Dedifferentiated amniotic fluid mesenchymal stem cell (primary cell): ENCODE measurements at regions not wholly inside any gene's neighbourhood (a gene's known extent, or its start where the extent isn't known, plus 50 kb on each side); places are given as distances from the start of the nearest gene placed in this dataset.

Experiments
- DNase-seq: peaks from one replicate; pipeline ENCODE4 v3.0.0-alpha.2; 2016; ENCODE audit errors: extremely low spot score

DNA sequence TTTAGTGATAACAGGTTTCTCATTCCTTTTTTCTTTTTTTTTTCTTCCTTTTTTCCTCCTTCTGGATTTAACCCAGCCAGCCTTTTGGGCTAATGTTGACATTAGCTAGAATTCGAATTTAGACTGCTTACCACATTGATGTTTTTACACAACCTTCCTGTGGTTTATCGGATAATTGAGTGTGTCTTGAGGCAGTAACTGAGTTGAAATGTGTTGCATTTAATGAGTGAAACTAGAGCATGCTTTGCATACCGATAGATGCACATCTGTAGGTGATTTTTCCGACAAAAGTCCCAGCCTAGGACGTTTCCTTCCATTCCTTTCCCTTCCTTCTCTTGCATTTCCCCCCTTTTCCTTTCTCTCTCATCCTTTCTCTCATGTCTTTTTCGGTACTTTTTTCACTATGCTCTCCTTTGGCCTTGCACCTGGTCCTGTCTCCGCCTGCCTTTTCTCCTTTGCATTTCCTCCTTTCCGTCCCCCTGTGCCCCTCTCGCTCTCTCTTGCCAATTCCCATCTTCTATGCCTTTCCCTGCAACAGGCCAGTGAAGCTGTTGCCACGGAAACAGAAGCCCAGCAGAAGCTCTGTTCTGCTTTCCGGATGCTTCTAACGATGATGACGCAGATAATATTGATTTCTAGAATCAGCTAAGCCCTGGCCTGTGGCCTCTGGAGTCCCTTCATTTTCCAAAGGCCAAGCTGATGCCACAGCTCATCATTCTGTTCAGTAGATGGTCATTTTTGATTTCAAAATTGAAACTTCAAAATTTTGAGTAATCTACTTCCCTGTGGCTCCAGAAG lies 76.1 kb downstream of the SLC25A47 start:
- no peak for DNase-seq

DNA sequence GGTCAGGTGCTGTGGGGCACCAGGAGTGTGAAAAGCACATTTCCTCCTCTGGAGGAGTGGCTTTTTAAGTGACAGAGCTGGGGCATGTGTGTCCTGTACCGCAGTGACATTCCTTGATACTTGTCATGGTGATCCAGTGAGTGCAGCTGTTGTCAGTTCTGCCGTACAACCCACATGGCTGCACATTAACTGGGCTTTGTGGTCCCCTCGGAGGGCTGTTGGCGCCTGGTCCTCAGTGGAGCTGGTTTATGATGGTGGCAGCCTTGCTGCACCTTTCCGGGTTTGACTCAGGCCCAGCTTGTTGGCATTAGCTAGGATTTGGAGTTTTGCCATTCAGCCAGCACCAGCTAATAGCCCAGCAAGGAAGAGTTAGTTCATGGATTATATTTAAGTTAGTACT lies 77.0 kb downstream of the SLC25A47 start:
- DNase-seq: no peak

- DNase-seq: no peak
These were observed 78.0 kb downstream of the SLC25A47 start for GRCh38 chr14:100401031-100401692.

DNA sequence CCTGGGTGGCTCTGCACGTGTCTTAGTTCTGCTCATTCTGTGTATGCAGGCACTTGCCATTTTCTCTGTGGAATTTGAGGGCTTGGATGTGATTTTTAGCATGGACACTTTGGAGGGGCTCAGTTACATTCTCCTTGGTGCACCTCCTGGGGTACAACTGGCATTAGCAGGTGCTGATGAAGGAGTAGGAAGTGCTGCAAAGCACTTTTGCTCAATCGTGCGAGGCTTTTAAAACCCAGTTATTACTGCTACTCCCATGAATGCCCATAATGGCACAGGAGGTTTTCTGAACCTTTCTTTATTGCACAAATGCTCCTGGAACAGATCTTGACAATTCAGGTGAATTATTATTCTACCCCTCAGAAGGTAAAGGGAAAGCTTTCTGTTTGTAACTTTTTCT lies 78.7 kb downstream of the SLC25A47 start:
- DNase-seq: no peak

DNA sequence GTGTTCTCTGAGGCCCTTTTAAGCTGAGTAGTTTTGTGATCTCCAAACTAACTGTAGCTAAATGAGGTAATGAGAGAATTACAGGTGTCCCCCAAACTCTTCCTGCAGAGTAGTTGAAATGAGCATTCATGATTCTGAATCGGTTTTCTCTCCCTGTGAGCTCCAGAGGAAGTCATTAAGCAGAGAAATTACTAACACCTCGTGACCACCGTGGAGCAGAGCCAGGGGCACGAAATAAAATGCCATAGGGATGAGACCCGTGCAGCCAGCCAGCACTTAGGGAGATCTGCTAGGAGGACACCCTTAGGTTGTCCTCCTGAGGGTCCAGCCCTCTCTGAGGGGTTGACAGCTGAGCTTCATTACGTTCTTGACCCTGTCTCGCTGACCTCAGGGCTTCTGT lies 79.5 kb downstream of the SLC25A47 start:
- no peak for DNase-seq

DNA sequence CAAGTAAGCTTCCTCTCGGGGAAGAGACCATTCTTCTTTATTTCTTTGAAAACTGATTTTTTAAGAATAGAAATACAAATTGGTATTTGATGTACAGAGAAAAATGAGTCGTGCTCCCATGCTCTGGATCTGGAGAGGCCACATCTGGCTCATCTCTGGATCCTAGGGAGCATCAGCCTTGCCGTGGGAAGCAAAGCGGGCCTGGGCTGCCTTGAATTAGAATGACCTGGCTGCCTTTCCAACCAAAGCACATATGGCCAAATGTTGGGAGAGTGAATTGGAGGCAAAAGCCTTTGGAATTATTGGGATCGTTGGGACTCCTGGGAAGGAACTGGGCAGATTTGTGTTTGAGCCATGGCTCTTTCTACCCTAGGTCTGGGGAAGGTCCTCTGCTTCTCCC lies 80.0 kb downstream of the SLC25A47 start:
- no peak for DNase-seq

DNA sequence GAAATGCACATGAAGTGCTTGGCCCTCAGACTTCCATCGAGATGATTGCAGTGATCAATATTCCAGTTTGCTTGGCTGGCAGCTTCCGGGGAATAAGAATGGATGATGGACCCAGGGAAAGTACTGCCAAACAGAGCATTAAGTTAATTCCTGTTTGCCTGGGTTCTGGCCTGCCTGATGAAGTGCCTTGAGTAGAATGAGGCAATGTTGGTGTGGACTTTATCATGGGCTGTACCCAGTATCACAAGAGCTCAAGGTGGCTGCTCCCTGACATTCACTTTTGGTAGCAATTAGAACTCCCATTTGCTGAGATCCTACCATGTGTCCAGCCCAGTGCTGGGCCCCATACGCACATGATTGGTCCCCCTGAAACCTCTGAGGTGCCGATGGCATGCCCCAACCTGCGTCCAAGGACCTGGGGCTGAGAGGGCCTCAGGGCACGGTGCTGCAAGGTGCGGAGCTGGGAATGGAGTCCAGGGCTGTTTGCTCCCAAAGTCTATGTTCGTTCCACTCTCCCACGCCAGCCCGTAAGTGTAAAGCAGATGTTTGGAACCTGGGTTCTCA lies 80.7 kb downstream of the SLC25A47 start:
- DNase-seq: no peak

GRCh38 chr14:100404419-100404818 lies 81.3 kb downstream of the SLC25A47 start:
- no peak for DNase-seq

- DNase-seq: no peak
These were observed 82.8 kb downstream of the SLC25A47 start for GRCh38 chr14:100405760-100406455.

DNA sequence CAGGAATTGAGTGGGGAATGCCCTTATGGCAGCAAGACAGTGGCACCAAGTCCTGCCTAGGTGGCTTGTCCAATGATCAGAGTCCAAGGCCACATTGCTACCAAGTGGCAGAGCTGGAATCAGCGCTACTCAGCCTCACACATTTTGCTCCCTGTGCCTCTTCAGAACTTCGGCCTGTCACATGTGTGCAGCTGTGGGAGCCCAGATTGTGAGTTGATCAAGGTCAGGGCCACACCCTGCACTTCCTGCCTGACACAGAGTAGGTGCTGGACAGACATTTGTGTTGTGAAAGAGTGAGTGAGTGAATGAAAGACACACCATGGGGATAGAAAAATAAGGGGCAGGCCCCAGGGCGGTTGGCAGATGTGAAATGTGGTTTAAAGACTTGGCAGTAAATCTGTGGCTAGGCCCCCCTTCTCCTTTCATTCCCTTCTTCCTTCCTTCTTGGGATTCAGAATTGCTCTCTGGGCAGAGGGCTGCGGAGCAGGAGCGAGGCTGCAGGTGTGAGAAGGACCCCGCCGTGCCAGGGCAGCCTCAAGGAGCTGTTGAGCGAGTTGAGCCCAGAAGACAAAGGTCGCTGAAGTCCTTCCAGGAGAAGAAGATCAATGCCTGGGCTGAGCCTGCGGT lies 83.5 kb downstream of the SLC25A47 start:
- DNase-seq: no peak

GRCh38 chr14:100407376-100408102 lies 84.4 kb downstream of the SLC25A47 start:
- DNase-seq: no peak

DNA sequence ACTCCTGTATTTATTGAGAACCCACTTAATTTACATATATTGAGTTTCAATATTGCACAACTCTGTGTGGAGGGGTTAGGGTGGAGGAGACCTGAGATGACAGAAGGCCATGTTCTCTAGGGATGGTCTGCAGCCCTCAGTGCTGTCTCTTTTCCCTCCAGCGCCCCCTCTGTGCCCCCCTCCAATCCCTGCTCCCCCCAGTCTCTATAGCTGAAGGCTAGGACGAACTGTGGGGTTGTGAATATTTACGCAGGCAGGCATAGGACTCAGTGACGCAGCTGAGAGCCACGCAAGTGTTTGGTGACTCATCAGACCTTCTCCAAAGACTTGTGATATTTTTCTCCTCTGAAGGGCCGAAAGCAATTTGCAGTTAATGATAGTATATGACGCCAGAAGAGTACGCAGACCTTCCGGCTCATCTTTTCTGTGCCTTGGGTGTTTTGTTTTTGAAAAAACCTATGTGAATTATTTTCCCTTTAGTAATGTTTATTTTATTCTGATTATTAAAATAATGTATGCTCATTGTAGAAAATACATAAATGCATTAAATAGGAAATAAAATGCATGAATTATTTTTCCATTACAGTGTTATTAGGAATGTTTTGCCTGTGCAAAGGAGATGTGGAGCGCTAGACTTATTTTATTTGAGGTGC lies 85.3 kb downstream of the SLC25A47 start:
- DNase-seq: no peak

GRCh38 chr14:100409003-100409360 lies 85.8 kb downstream of the SLC25A47 start:
- no peak for DNase-seq

GRCh38 chr14:100409651-100410050 lies 86.5 kb downstream of the SLC25A47 start:
- no peak for DNase-seq

- no peak for DNase-seq
These were observed 87.0 kb downstream of the SLC25A47 start for GRCh38 chr14:100410056-100410565.

DNA sequence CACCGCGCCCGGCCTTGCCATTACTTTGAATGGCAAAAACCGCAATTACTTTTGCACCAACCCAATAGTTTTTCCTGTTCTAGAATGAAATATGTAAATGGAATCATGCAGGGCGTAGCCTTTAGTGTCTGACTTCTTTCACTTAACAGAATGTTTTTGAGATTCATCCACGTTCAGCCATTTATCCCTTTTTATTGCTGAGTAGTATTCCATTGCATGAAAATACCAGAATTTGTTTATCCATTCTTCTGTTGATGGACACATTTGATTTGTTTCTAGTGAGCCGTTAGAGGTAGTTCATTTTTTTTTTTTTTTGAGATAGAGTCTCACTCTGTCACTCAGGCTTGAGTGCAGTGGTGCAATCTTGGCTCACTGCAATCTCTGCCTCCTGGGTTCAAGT lies 90.6 kb downstream of the SLC25A47 start:
- DNase-seq: no peak

GRCh38 chr14:100415226-100415625 lies 92.1 kb downstream of the SLC25A47 start:
- DNase-seq: no peak

DNA sequence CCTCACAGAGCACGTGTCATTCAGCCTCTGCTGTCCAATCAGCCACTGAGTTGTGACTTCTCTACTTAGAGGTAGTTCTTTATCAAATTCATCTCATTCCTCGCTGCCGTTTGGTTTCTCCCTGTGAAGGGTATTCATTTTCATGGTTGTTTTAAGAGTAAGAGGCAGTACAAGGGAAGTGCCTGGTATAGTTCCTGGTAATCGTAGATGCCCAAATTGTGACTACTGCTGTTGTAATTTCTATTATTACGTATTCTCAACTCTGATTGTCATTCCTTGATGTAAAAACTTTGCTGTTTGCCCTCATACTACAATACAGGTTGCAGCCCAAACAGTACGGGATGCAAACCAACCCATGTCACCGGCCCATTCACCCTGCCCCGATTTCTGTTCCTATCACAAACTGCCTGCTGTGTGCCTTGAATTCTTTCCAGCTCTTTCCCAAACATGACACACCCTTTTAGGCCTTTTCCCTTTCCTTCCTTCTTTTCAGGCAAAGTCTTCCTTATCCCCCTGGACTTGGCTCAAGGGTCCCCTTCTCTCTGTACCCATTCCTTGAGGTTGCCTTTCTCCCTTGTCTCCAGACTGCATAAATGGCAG lies 93.0 kb downstream of the SLC25A47 start:
- no peak for DNase-seq

- DNase-seq: peak; percentile 90
These were observed 94.1 kb downstream of the SLC25A47 start for GRCh38 chr14:100416921-100417860.
